ENCODE measurements at regions not wholly inside any gene's neighbourhood (a gene's known extent, or its start where the extent isn't known, plus 50 kb on each side); places are given as distances from the start of the nearest gene placed in this dataset.

DNA sequence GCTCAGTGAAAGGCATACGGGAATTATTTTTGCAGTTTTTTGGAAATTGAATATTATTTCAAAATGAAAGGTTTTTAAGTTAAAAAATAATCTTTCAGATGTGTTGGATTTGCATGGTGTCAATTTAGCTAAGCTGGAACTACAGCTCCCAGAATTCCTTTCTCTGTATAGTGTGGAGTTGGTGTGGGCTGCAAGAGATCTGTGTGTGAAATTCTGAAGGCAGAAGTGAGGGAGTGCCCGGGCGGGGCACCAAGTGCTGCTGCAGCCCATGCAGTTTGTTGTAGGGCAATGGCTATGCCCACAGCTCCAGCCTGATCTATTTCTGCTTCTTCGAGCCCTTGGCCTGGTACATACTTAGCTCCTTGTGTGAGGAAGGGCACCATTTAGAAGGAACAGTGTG is 60.5 kb upstream of the CSF1 start:
- POLR2A ChIA-PET, result no interaction called here
- TF ChIP-seq ZBTB21 (tag by site-specific recombination; IDR thresholded peaks at IDR 0.05) (no peak), HOXC10 (CRISPR knock-in tag; IDR thresholded peaks at IDR 0.05) (no peak), ZNF366 (tag by site-specific recombination; conservative IDR thresholded peaks at IDR 0.05) (no peak), ZFP37 (tag by site-specific recombination; IDR thresholded peaks at IDR 0.05) (no peak), ZNF76 (tag by site-specific recombination; IDR thresholded peaks at IDR 0.05; ENCODE audit: borderline replicate concordance, low read depth) (no peak), FEZF1 (tag by site-specific recombination; IDR thresholded peaks at IDR 0.05) (no peak), ZSCAN30 (tag by site-specific recombination; IDR thresholded peaks at IDR 0.05) (no peak), KLF1 (tag by site-specific recombination; IDR thresholded peaks at IDR 0.05) (0 out of 2 replicates have a peak, but pooled peaks have one; percentile 22), ZFHX2 (tag by site-specific recombination; conservative IDR thresholded peaks at IDR 0.05) (peak; percentile 21; the same call in 1 of the 2 replicates)
- TF ChIP-seq, protein P1, sequence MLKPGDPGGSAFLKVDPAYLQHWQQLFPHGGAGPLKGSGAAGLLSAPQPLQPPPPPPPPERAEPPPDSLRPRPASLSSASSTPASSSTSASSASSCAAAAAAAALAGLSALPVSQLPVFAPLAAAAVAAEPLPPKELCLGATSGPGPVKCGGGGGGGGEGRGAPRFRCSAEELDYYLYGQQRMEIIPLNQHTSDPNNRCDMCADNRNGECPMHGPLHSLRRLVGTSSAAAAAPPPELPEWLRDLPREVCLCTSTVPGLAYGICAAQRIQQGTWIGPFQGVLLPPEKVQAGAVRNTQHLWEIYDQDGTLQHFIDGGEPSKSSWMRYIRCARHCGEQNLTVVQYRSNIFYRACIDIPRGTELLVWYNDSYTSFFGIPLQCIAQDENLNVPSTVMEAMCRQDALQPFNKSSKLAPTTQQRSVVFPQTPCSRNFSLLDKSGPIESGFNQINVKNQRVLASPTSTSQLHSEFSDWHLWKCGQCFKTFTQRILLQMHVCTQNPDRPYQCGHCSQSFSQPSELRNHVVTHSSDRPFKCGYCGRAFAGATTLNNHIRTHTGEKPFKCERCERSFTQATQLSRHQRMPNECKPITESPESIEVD (tag by site-specific recombination; IDR thresholded peaks at IDR 0.05), result no peak
- TF ChIP-seq, protein P2, sequence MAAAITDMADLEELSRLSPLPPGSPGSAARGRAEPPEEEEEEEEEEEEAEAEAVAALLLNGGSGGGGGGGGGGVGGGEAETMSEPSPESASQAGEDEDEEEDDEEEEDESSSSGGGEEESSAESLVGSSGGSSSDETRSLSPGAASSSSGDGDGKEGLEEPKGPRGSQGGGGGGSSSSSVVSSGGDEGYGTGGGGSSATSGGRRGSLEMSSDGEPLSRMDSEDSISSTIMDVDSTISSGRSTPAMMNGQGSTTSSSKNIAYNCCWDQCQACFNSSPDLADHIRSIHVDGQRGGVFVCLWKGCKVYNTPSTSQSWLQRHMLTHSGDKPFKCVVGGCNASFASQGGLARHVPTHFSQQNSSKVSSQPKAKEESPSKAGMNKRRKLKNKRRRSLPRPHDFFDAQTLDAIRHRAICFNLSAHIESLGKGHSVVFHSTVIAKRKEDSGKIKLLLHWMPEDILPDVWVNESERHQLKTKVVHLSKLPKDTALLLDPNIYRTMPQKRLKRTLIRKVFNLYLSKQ (tag by site-specific recombination; IDR thresholded peaks at IDR 0.05; ENCODE audit: borderline replicate concordance), result no peak
- TF ChIP-seq, protein P3, sequence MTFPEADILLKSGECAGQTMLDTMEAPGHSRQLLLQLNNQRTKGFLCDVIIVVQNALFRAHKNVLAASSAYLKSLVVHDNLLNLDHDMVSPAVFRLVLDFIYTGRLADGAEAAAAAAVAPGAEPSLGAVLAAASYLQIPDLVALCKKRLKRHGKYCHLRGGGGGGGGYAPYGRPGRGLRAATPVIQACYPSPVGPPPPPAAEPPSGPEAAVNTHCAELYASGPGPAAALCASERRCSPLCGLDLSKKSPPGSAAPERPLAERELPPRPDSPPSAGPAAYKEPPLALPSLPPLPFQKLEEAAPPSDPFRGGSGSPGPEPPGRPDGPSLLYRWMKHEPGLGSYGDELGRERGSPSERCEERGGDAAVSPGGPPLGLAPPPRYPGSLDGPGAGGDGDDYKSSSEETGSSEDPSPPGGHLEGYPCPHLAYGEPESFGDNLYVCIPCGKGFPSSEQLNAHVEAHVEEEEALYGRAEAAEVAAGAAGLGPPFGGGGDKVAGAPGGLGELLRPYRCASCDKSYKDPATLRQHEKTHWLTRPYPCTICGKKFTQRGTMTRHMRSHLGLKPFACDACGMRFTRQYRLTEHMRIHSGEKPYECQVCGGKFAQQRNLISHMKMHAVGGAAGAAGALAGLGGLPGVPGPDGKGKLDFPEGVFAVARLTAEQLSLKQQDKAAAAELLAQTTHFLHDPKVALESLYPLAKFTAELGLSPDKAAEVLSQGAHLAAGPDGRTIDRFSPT (tag by site-specific recombination; IDR thresholded peaks at IDR 0.05), result no peak
- Histone ChIP-seq H3K9me3 (ENCODE audit: control insufficient read depth, insufficient read depth, low read depth, low read length) (no peaks in the 10 kb centered on the region), H3K4me3 (ENCODE audit: low read depth, low read length) (no peak overlapping the region), H3K4me1 (ENCODE audit: control insufficient read depth, insufficient read depth, low read length) (no peaks in the 10 kb centered on the region), H3K36me3 (ENCODE audit: control insufficient read depth in 2 of 2, insufficient read depth in 1 of 2, low read length in 2 of 2) (no peaks in the 10 kb centered on the region), H3K27ac (ENCODE audit: extremely low read depth, low read depth, low read length) (no peak overlapping the region)
- CTCF ChIA-PET, result interaction anchor here (0.7 kb wide), 1 partner anchor 210 kb away, joined by 3 read pairs; no protein-coding TSS in a partner anchor

DNA sequence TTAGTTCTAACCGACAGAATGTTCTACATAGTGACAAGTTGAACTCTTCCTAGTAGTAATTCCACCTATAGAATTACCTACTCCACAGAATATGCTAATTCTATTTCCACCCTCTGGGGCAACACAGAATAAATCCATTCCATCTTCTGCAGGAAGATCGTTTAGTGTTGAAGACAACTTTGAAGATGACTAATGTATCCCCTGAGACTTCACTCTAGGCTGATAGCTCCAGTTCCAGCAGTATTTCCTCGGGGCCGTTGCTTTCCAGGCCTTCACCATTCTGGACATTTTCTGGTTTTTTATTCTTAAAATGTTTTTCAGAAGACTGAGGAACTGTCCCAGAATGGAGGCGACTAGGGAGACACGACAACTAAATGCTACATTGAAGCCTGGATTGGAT is 61.0 kb upstream of the CSF1 start:
- TF ChIP-seq FEZF1 (tag by site-specific recombination; IDR thresholded peaks at IDR 0.05), result no peak
- no peak for TF ChIP-seq ZBTB21 (tag by site-specific recombination; IDR thresholded peaks at IDR 0.05)
- no peak for TF ChIP-seq ZNF211 (tag by site-specific recombination; IDR thresholded peaks at IDR 0.05; ENCODE audit: low read depth)
- TF ChIP-seq KLF1 (tag by site-specific recombination; IDR thresholded peaks at IDR 0.05), result no peak
- no peak for TF ChIP-seq HOXC10 (CRISPR knock-in tag; IDR thresholded peaks at IDR 0.05)
- TF ChIP-seq YY1 (tag by site-specific recombination; IDR thresholded peaks at IDR 0.05), result no peak
- TF ChIP-seq, protein P4, sequence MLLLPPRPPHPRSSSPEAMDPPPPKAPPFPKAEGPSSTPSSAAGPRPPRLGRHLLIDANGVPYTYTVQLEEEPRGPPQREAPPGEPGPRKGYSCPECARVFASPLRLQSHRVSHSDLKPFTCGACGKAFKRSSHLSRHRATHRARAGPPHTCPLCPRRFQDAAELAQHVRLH (tag by site-specific recombination; IDR thresholded peaks at IDR 0.05), result no peak
- no peak for TF ChIP-seq MYNN (tag by site-specific recombination; IDR thresholded peaks at IDR 0.05; ENCODE audit: borderline replicate concordance)
- no peak for TF ChIP-seq GLIS1 (tag by site-specific recombination; IDR thresholded peaks at IDR 0.05)
- TF ChIP-seq, protein P1 (tag by site-specific recombination; IDR thresholded peaks at IDR 0.05), result no peak
- TF ChIP-seq, protein P5, sequence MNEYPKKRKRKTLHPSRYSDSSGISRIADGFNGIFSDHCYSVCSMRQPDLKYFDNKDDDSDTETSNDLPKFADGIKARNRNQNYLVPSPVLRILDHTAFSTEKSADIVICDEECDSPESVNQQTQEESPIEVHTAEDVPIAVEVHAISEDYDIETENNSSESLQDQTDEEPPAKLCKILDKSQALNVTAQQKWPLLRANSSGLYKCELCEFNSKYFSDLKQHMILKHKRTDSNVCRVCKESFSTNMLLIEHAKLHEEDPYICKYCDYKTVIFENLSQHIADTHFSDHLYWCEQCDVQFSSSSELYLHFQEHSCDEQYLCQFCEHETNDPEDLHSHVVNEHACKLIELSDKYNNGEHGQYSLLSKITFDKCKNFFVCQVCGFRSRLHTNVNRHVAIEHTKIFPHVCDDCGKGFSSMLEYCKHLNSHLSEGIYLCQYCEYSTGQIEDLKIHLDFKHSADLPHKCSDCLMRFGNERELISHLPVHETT (tag by site-specific recombination; IDR thresholded peaks at IDR 0.05), result no peak
- TF ChIP-seq SETDB1 (IDR thresholded peaks at IDR 0.05; ENCODE audit: insufficient read length, low read length), result no peak
- TF ChIP-seq, protein P6, sequence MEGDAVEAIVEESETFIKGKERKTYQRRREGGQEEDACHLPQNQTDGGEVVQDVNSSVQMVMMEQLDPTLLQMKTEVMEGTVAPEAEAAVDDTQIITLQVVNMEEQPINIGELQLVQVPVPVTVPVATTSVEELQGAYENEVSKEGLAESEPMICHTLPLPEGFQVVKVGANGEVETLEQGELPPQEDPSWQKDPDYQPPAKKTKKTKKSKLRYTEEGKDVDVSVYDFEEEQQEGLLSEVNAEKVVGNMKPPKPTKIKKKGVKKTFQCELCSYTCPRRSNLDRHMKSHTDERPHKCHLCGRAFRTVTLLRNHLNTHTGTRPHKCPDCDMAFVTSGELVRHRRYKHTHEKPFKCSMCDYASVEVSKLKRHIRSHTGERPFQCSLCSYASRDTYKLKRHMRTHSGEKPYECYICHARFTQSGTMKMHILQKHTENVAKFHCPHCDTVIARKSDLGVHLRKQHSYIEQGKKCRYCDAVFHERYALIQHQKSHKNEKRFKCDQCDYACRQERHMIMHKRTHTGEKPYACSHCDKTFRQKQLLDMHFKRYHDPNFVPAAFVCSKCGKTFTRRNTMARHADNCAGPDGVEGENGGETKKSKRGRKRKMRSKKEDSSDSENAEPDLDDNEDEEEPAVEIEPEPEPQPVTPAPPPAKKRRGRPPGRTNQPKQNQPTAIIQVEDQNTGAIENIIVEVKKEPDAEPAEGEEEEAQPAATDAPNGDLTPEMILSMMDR (tag by site-specific recombination; IDR thresholded peaks at IDR 0.05), result no peak
- no peak for TF ChIP-seq ZNF350 (tag by site-specific recombination; IDR thresholded peaks at IDR 0.05)
- H3K27ac ChIP-seq (ENCODE audit: extremely low read depth, low read depth, low read length), result no peak overlapping the region
- no peaks in the 10 kb centered on the region for H3K4me1 ChIP-seq (ENCODE audit: control insufficient read depth, insufficient read depth, low read length)
- H3K4me3 ChIP-seq (ENCODE audit: low read depth, low read length), result no peak overlapping the region
- CTCF ChIA-PET, result interaction anchor here (1.0 kb wide), 1 partner anchor 9 kb away, joined by 3 read pairs; no protein-coding TSS in a partner anchor
- H3K9me3 ChIP-seq (ENCODE audit: control insufficient read depth, insufficient read depth, low read depth, low read length), result no peaks in the 10 kb centered on the region
- POLR2A ChIA-PET, result no interaction called here
- no peaks in the 10 kb centered on the region for H3K36me3 ChIP-seq (ENCODE audit: control insufficient read depth in 2 of 2, insufficient read depth in 1 of 2, low read length in 2 of 2)

Measured in HEK293 (cell line).